GM23338 (cell line): ENCODE measurements at regions not wholly inside any gene's neighbourhood (a gene's known extent, or its start where the extent isn't known, plus 50 kb on each side); places are given as distances from the start of the nearest gene placed in this dataset.

Experiments
- ATAC-seq: fragments of 200-7000 bp; cut with Tn5 transposase; 3 replicates; pipeline ENCODE4 v1.9.1; 2020
- DNase-seq: peaks from one replicate; pipeline ENCODE4 v3.0.0-alpha.2; 2015; ENCODE audit warnings: low spot score
- H2AFZ ChIP-seq: fragments of 200-600 bp; sonication (generic); 2 replicates; pipeline ENCODE4 v1.8.0; 2016; ENCODE audit warnings: antibody characterized with exemption, mild to moderate bottlenecking, moderate library complexity
- H3F3A ChIP-seq: fragments of 200-600 bp; sonication (generic); replicated peaks from 2 replicates; pipeline ENCODE4 v1.8.0; 2017; ENCODE audit warnings: antibody characterized with exemption, mixed run types, low read depth
- H3K27ac ChIP-seq: fragments of 200-600 bp; sonication (generic); 2 replicates; pipeline ENCODE4 v1.6.1; 2016; ENCODE audit warnings: low read depth
- H3K27me3 ChIP-seq: fragments of 200-600 bp; sonication (generic); 2 replicates; pipeline ENCODE4 v1.8.0; 2016; ENCODE audit warnings: mild to moderate bottlenecking, mixed run types, moderate library complexity; ENCODE audit not compliant: insufficient read depth
- H3K36me3 ChIP-seq: fragments of 200-600 bp; sonication (generic); 2 replicates; pipeline ENCODE4 v1.8.0; 2016; ENCODE audit warnings: mild to moderate bottlenecking; ENCODE audit not compliant: insufficient read depth
- H3K4me1 ChIP-seq: fragments of 200-600 bp; sonication (generic); 2 replicates; pipeline ENCODE4 v1.8.0; 2016; ENCODE audit warnings: mild to moderate bottlenecking, moderate library complexity; ENCODE audit not compliant: insufficient read depth
- H3K4me2 ChIP-seq: fragments of 200-600 bp; sonication (generic); 2 replicates; pipeline ENCODE4 v1.7.1; 2017; ENCODE audit warnings: mixed run types
- H3K4me3 ChIP-seq: fragments of 200-600 bp; sonication (generic); 2 replicates; pipeline ENCODE4 v1.6.1; 2016; ENCODE audit warnings: mixed run types
- H3K79me2 ChIP-seq: fragments of 200-600 bp; sonication (generic); replicated peaks from 2 replicates; pipeline ENCODE4 v1.8.0; 2017; ENCODE audit warnings: mild to moderate bottlenecking; ENCODE audit not compliant: insufficient read depth
- H3K9me2 ChIP-seq: fragments of 200-600 bp; sonication (generic); 2 replicates; pipeline ENCODE4 v1.8.0; 2017; ENCODE audit not compliant: insufficient read depth
- H4K20me1 ChIP-seq: fragments of 200-600 bp; sonication (generic); replicated peaks from 2 replicates; pipeline ENCODE4 v1.8.0; 2017; ENCODE audit warnings: mild to moderate bottlenecking; ENCODE audit not compliant: insufficient read depth
- H3K27ac Mint-ChIP-seq: 2 replicates; pipeline ENCODE4 v1.8.0; 2020; ENCODE audit warnings: inconsistent platforms, mild to moderate bottlenecking, moderate library complexity, mixed read lengths
- H3K27me3 Mint-ChIP-seq: 3 replicates; pipeline ENCODE4 v1.8.0; 2022; ENCODE audit warnings: low read depth, mild to moderate bottlenecking, moderate library complexity, mixed read lengths, inconsistent platforms; ENCODE audit not compliant: insufficient read depth, poor library complexity
- H3K36me3 Mint-ChIP-seq: 3 replicates; pipeline ENCODE4 v1.8.0; 2021; ENCODE audit warnings: low read depth, mild to moderate bottlenecking, inconsistent platforms, moderate library complexity, mixed read lengths
- H3K4me1 Mint-ChIP-seq: 3 replicates; pipeline ENCODE4 v1.8.0; 2020; ENCODE audit warnings: mild to moderate bottlenecking, inconsistent platforms, mixed read lengths
- H3K4me3 Mint-ChIP-seq: 3 replicates; pipeline ENCODE4 v1.8.0; 2021; ENCODE audit warnings: moderate library complexity, mild to moderate bottlenecking, inconsistent platforms, mixed read lengths
- H3K9me3 Mint-ChIP-seq: 3 replicates; pipeline ENCODE4 v1.8.0; 2020; ENCODE audit warnings: moderate library complexity, mild to moderate bottlenecking, inconsistent platforms, mixed read lengths
- CREB1 ChIP-seq: fragments of 250-450 bp; sonication (Bioruptor Pico); IDR thresholded peaks from 2 replicates; pipeline ENCODE4 v1.5.0; 2020; ENCODE audit warnings: low read depth, mild to moderate bottlenecking, moderate library complexity
- EZH2 ChIP-seq: fragments of 200-600 bp; sonication (generic); IDR thresholded peaks from one replicate; pipeline ENCODE4 v1.8.0; 2017; ENCODE audit warnings: antibody characterized with exemption, mild to moderate bottlenecking, low read depth; ENCODE audit not compliant: unreplicated experiment
- EZH2phosphoT487 ChIP-seq: fragments of 200-600 bp; sonication (generic); IDR thresholded peaks from one replicate; pipeline ENCODE4 v1.8.1; 2018; ENCODE audit warnings: antibody characterized with exemption; ENCODE audit not compliant: unreplicated experiment
- JUNB ChIP-seq: IDR thresholded peaks from one replicate; pipeline ENCODE4 v1.6.1; 2016; ENCODE audit warnings: antibody characterized with exemption; ENCODE audit not compliant: unreplicated experiment
- NANOG ChIP-seq: IDR thresholded peaks from 2 replicates; pipeline ENCODE4 v1.6.1; 2016; ENCODE audit warnings: antibody characterized with exemption, borderline replicate concordance
- POLR2AphosphoS5 ChIP-seq: IDR thresholded peaks from 2 replicates; pipeline ENCODE4 v1.6.1; 2016; ENCODE audit warnings: antibody characterized with exemption, low read depth
- STAT1 ChIP-seq: IDR thresholded peaks from one replicate; pipeline ENCODE4 v1.6.1; 2016; ENCODE audit warnings: antibody characterized with exemption; ENCODE audit not compliant: unreplicated experiment
- ZNF114 ChIP-seq: fragments of 250-450 bp; sonication (Bioruptor Pico); IDR thresholded peaks from 2 replicates; pipeline ENCODE4 v1.5.0; 2020; ENCODE audit warnings: mild to moderate bottlenecking, moderate library complexity
- ZNF331 ChIP-seq: fragments of 250-450 bp; sonication (Bioruptor Pico); IDR thresholded peaks from 2 replicates; pipeline ENCODE4 v1.5.0; 2020; ENCODE audit warnings: low read depth, mild to moderate bottlenecking, moderate library complexity
- TF ChIP-seq, protein P1 (sequence below): IDR thresholded peaks from one replicate; pipeline ENCODE4 v1.6.1; 2018; ENCODE audit warnings: antibody characterized with exemption; ENCODE audit not compliant: unreplicated experiment
- TF ChIP-seq, protein P2 (sequence below), 2 experiments: fragments of 200-600 bp in 1 of 2; sonication (generic) in 1 of 2; conservative IDR thresholded peaks; 2 replicates each; pipeline versions ENCODE4 v1.5.1 to v1.6.1; 2016 to 2017; ENCODE audit warnings: antibody characterized with exemption in 2 of 2, low read depth in 2 of 2, mild to moderate bottlenecking in 2 of 2, moderate library complexity in 1 of 2
- TF ChIP-seq, protein P3 (sequence below): fragments of 250-450 bp; sonication (Bioruptor Pico); IDR thresholded peaks from 2 replicates; pipeline ENCODE4 v1.5.0; 2020; ENCODE audit warnings: mild to moderate bottlenecking, moderate library complexity
- TF ChIP-seq, protein P4 (sequence below): IDR thresholded peaks from 2 replicates; pipeline ENCODE4 v1.6.1; 2016; ENCODE audit warnings: antibody characterized with exemption

DNA sequence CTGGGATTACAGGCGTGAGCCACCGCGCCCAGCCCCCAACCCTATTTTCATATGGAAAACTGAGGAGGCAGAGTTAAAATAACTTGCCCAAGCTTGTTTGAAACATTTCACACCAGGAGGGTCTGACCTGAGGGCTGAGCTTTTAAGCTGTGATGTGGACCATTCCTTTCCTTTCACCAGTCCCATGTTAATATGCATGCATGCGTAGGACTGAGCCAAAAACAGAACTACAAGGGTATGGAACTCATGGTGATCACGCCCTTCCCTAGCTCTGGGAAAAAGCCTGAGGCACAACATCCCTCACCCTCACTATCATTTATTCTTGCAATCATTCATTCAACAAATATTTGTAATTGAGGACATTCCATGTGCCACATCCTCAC is 87.4 kb upstream of the FAM169A start:
- Histone ChIP-seq H3K79me2 (no peaks in the 10 kb centered on the region), H3K27ac (peak overlapping the region; percentile 26; the same call in 1 of the 2 replicates), H3F3A (no peaks in the 10 kb centered on the region), H3K9me2 (peaks cover 25% of the 10 kb centered on the region; the same call in 1 of the 2 replicates), H3K4me2 (no peak overlapping the region), H3K4me1 (0 out of 2 replicates have a peak, but pooled peaks cover 3% of the 10 kb centered on the region), H3K4me3 (no peak overlapping the region), H3K36me3 (no peaks in the 10 kb centered on the region), H4K20me1 (no peaks in the 10 kb centered on the region), H3K27me3 (no peaks in the 10 kb centered on the region), H2AFZ (peak overlapping the region; percentile 43; the same call in 1 of the 2 replicates)
- Mint-ChIP-seq H3K4me3 (no peak overlapping the region), H3K27me3 (peaks cover 4% of the 10 kb centered on the region), H3K27ac (no peak overlapping the region), H3K9me3 (peaks cover 9% of the 10 kb centered on the region), H3K36me3 (peaks cover 8% of the 10 kb centered on the region; the same call in 1 of the 3 replicates), H3K4me1 (peaks cover under 1% of the 10 kb centered on the region; the same call in 2 of the 3 replicates)
- TF ChIP-seq, protein P1, sequence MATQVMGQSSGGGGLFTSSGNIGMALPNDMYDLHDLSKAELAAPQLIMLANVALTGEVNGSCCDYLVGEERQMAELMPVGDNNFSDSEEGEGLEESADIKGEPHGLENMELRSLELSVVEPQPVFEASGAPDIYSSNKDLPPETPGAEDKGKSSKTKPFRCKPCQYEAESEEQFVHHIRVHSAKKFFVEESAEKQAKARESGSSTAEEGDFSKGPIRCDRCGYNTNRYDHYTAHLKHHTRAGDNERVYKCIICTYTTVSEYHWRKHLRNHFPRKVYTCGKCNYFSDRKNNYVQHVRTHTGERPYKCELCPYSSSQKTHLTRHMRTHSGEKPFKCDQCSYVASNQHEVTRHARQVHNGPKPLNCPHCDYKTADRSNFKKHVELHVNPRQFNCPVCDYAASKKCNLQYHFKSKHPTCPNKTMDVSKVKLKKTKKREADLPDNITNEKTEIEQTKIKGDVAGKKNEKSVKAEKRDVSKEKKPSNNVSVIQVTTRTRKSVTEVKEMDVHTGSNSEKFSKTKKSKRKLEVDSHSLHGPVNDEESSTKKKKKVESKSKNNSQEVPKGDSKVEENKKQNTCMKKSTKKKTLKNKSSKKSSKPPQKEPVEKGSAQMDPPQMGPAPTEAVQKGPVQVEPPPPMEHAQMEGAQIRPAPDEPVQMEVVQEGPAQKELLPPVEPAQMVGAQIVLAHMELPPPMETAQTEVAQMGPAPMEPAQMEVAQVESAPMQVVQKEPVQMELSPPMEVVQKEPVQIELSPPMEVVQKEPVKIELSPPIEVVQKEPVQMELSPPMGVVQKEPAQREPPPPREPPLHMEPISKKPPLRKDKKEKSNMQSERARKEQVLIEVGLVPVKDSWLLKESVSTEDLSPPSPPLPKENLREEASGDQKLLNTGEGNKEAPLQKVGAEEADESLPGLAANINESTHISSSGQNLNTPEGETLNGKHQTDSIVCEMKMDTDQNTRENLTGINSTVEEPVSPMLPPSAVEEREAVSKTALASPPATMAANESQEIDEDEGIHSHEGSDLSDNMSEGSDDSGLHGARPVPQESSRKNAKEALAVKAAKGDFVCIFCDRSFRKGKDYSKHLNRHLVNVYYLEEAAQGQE, result no peak
- TF ChIP-seq, protein P2, sequence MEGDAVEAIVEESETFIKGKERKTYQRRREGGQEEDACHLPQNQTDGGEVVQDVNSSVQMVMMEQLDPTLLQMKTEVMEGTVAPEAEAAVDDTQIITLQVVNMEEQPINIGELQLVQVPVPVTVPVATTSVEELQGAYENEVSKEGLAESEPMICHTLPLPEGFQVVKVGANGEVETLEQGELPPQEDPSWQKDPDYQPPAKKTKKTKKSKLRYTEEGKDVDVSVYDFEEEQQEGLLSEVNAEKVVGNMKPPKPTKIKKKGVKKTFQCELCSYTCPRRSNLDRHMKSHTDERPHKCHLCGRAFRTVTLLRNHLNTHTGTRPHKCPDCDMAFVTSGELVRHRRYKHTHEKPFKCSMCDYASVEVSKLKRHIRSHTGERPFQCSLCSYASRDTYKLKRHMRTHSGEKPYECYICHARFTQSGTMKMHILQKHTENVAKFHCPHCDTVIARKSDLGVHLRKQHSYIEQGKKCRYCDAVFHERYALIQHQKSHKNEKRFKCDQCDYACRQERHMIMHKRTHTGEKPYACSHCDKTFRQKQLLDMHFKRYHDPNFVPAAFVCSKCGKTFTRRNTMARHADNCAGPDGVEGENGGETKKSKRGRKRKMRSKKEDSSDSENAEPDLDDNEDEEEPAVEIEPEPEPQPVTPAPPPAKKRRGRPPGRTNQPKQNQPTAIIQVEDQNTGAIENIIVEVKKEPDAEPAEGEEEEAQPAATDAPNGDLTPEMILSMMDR (conservative IDR thresholded peaks at IDR 0.05; ENCODE audit: low read depth in 2 of 2), result no peak
- no peak for TF ChIP-seq EZH2phosphoT487
- no peak for TF ChIP-seq CREB1 (CRISPR knock-in tag)
- no peak for TF ChIP-seq POLR2AphosphoS5
- no peak for TF ChIP-seq JUNB
- TF ChIP-seq, protein P3, sequence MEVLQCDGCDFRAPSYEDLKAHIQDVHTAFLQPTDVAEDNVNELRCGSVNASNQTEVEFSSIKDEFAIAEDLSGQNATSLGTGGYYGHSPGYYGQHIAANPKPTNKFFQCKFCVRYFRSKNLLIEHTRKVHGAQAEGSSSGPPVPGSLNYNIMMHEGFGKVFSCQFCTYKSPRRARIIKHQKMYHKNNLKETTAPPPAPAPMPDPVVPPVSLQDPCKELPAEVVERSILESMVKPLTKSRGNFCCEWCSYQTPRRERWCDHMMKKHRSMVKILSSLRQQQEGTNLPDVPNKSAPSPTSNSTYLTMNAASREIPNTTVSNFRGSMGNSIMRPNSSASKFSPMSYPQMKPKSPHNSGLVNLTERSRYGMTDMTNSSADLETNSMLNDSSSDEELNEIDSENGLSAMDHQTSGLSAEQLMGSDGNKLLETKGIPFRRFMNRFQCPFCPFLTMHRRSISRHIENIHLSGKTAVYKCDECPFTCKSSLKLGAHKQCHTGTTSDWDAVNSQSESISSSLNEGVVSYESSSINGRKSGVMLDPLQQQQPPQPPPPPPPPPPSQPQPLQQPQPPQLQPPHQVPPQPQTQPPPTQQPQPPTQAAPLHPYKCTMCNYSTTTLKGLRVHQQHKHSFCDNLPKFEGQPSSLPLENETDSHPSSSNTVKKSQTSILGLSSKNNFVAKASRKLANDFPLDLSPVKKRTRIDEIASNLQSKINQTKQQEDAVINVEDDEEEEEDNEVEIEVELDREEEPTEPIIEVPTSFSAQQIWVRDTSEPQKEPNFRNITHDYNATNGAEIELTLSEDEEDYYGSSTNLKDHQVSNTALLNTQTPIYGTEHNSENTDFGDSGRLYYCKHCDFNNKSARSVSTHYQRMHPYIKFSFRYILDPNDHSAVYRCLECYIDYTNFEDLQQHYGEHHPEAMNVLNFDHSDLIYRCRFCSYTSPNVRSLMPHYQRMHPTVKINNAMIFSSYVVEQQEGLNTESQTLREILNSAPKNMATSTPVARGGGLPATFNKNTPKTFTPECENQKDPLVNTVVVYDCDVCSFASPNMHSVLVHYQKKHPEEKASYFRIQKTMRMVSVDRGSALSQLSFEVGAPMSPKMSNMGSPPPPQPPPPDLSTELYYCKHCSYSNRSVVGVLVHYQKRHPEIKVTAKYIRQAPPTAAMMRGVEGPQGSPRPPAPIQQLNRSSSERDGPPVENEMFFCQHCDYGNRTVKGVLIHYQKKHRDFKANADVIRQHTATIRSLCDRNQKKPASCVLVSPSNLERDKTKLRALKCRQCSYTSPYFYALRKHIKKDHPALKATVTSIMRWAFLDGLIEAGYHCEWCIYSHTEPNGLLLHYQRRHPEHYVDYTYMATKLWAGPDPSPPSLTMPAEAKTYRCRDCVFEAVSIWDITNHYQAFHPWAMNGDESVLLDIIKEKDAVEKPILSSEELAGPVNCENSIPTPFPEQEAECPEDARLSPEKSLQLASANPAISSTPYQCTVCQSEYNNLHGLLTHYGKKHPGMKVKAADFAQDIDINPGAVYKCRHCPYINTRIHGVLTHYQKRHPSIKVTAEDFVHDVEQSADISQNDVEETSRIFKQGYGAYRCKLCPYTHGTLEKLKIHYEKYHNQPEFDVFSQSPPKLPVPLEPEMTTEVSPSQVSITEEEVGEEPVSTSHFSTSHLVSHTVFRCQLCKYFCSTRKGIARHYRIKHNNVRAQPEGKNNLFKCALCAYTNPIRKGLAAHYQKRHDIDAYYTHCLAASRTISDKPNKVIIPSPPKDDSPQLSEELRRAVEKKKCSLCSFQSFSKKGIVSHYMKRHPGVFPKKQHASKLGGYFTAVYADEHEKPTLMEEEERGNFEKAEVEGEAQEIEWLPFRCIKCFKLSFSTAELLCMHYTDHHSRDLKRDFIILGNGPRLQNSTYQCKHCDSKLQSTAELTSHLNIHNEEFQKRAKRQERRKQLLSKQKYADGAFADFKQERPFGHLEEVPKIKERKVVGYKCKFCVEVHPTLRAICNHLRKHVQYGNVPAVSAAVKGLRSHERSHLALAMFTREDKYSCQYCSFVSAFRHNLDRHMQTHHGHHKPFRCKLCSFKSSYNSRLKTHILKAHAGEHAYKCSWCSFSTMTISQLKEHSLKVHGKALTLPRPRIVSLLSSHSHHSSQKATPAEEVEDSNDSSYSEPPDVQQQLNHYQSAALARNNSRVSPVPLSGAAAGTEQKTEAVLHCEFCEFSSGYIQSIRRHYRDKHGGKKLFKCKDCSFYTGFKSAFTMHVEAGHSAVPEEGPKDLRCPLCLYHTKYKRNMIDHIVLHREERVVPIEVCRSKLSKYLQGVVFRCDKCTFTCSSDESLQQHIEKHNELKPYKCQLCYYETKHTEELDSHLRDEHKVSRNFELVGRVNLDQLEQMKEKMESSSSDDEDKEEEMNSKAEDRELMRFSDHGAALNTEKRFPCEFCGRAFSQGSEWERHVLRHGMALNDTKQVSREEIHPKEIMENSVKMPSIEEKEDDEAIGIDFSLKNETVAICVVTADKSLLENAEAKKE, result no peak
- no peak for TF ChIP-seq STAT1
- no peak for TF ChIP-seq EZH2
- TF ChIP-seq, protein P4, sequence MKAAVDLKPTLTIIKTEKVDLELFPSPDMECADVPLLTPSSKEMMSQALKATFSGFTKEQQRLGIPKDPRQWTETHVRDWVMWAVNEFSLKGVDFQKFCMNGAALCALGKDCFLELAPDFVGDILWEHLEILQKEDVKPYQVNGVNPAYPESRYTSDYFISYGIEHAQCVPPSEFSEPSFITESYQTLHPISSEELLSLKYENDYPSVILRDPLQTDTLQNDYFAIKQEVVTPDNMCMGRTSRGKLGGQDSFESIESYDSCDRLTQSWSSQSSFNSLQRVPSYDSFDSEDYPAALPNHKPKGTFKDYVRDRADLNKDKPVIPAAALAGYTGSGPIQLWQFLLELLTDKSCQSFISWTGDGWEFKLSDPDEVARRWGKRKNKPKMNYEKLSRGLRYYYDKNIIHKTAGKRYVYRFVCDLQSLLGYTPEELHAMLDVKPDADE, result no peak
- no peak for TF ChIP-seq ZNF331
- no peak for TF ChIP-seq ZNF114 (CRISPR knock-in tag)
- TF ChIP-seq NANOG, result no peak
- DNase-seq (no peak), ATAC-seq (no peak)
